ENCODE measurements at regions not wholly inside any gene's neighbourhood (a gene's known extent, or its start where the extent isn't known, plus 50 kb on each side); places are given as distances from the start of the nearest gene placed in this dataset.

DNA sequence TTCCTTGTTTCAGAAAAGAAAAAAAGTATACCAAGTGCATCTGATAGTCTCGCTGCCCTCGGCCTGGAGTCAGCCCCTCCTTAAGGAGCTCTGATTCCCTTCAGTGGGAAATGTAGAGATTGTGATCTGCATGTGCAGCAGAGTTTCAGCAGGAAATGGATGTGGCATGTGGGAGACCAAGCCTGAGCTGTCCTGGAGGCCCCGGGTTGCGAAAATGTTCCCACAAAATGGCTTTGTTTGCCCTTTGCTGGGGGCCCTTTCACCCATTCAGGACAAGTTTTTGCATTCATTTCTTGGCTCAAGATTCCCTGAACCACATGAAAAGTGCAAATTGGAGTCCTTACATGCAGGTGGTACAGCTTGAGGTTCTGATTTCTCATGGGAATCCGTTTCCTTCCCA, 230.9 kb downstream of the GADD45G start:
- Histone ChIP-seq H3K36me3 (ENCODE audit: control insufficient read depth in 2 of 2, insufficient read depth in 1 of 2, low read length in 2 of 2) (no peaks in the 10 kb centered on the region), H3K9me3 (ENCODE audit: control insufficient read depth, insufficient read depth, low read depth, low read length) (no peaks in the 10 kb centered on the region), H3K4me1 (ENCODE audit: control insufficient read depth, insufficient read depth, low read length) (no peaks in the 10 kb centered on the region), H3K4me3 (ENCODE audit: low read depth, low read length) (no peak overlapping the region), H3K27ac (ENCODE audit: extremely low read depth, low read depth, low read length) (no peak overlapping the region)
- TF ChIP-seq GLIS1 (tag by site-specific recombination; IDR thresholded peaks at IDR 0.05) = peak; percentile 35; the same call in 1 of the 2 replicates
- TF ChIP-seq ZNF707 (tag by site-specific recombination; IDR thresholded peaks at IDR 0.05) = no peak
- ChIA-PET CTCF (interaction anchor here (0.7 kb wide), 1 partner anchor 134 kb away, joined by 3 read pairs; no protein-coding TSS in a partner anchor), POLR2A (no interaction called here)

GRCh38 chr9:89837162-89837933, 232.5 kb downstream of the GADD45G start:
- CTCF ChIA-PET = interaction anchor here (0.9 kb wide), 1 partner anchor 262 kb away, joined by 4 read pairs; no protein-coding TSS in a partner anchor
- no peaks in the 10 kb centered on the region for H3K4me1 ChIP-seq (ENCODE audit: control insufficient read depth, insufficient read depth, low read length)
- H3K9me3 ChIP-seq (ENCODE audit: control insufficient read depth, insufficient read depth, low read depth, low read length) = no peaks in the 10 kb centered on the region
- TF ChIP-seq ZNF239 (tag by site-specific recombination; IDR thresholded peaks at IDR 0.05) (no peak), ZNF138 (tag by site-specific recombination; IDR thresholded peaks at IDR 0.05; ENCODE audit: borderline replicate concordance) (no peak), ZNF660 (tag by site-specific recombination; IDR thresholded peaks at IDR 0.05) (no peak), ZBTB26 (tag by site-specific recombination; optimal IDR thresholded peaks at IDR 0.05) (no peak), ZNF571 (tag by site-specific recombination; IDR thresholded peaks at IDR 0.05) (no peak), ZNF214 (tag by site-specific recombination; IDR thresholded peaks at IDR 0.05; ENCODE audit: borderline replicate concordance) (no peak), ZNF792 (tag by site-specific recombination; IDR thresholded peaks at IDR 0.05) (no peak), GLI4 (tag by site-specific recombination; IDR thresholded peaks at IDR 0.05) (no peak), ZNF555 (tag by site-specific recombination; conservative IDR thresholded peaks at IDR 0.05) (no peak), HOXD13 (CRISPR knock-in tag; IDR thresholded peaks at IDR 0.05; ENCODE audit: borderline replicate concordance) (no peak), ZNF658 (tag by site-specific recombination; IDR thresholded peaks at IDR 0.05) (no peak), ATF2 (tag by site-specific recombination; IDR thresholded peaks at IDR 0.05; ENCODE audit: low read depth) (no peak), ZBTB20 (tag by site-specific recombination; IDR thresholded peaks at IDR 0.05) (no peak), ZNF341 (tag by site-specific recombination; IDR thresholded peaks at IDR 0.05; ENCODE audit: low read depth) (no peak), ZNF530 (tag by site-specific recombination; IDR thresholded peaks at IDR 0.05; ENCODE audit: low read depth) (no peak), SP3 (tag by site-specific recombination; IDR thresholded peaks at IDR 0.05) (no peak), CTCF (tag by site-specific recombination; IDR thresholded peaks at IDR 0.05) (no peak)
- TF ChIP-seq, protein P1, sequence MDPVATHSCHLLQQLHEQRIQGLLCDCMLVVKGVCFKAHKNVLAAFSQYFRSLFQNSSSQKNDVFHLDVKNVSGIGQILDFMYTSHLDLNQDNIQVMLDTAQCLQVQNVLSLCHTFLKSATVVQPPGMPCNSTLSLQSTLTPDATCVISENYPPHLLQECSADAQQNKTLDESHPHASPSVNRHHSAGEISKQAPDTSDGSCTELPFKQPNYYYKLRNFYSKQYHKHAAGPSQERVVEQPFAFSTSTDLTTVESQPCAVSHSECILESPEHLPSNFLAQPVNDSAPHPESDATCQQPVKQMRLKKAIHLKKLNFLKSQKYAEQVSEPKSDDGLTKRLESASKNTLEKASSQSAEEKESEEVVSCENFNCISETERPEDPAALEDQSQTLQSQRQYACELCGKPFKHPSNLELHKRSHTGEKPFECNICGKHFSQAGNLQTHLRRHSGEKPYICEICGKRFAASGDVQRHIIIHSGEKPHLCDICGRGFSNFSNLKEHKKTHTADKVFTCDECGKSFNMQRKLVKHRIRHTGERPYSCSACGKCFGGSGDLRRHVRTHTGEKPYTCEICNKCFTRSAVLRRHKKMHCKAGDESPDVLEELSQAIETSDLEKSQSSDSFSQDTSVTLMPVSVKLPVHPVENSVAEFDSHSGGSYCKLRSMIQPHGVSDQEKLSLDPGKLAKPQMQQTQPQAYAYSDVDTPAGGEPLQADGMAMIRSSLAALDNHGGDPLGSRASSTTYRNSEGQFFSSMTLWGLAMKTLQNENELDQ (tag by site-specific recombination; IDR thresholded peaks at IDR 0.05; ENCODE audit: low read depth) = no peak
- POLR2A ChIA-PET = no interaction called here
- H3K36me3 ChIP-seq (ENCODE audit: control insufficient read depth in 2 of 2, insufficient read depth in 1 of 2, low read length in 2 of 2) = no peaks in the 10 kb centered on the region
- H3K4me3 ChIP-seq (ENCODE audit: low read depth, low read length) = no peak overlapping the region
- no peak overlapping the region for H3K27ac ChIP-seq (ENCODE audit: extremely low read depth, low read depth, low read length)
